Lower lobe of right lung (tissue), 2 donors: ENCODE measurements at regions not wholly inside any gene's neighbourhood (a gene's known extent, or its start where the extent isn't known, plus 50 kb on each side); places are given as distances from the start of the nearest gene placed in this dataset.

Experiments
- ATAC-seq, 2 donors: fragments of 200-7000 bp; cut with Tn5 transposase; one replicate each; pipeline ENCODE4 v1.9.1; 2020 to 2022; ENCODE audit warnings: mild to moderate bottlenecking in 2 of 2, moderate library complexity in 2 of 2
- DNase-seq: peaks from one replicate; pipeline ENCODE4 v3.0.0-alpha.2; 2020
- H3K27ac ChIP-seq: fragments of 200-600 bp; one replicate; pipeline ENCODE4 v1.8.0; 2022
- H3K27me3 ChIP-seq: fragments of 200-600 bp; one replicate; pipeline ENCODE4 v1.8.0; 2022; ENCODE audit warnings: low read depth
- H3K36me3 ChIP-seq: fragments of 200-600 bp; one replicate; pipeline ENCODE4 v1.8.0; 2022; ENCODE audit warnings: mild to moderate bottlenecking
- H3K4me1 ChIP-seq: fragments of 200-600 bp; one replicate; pipeline ENCODE4 v1.8.0; 2022
- H3K4me3 ChIP-seq: fragments of 200-600 bp; one replicate; pipeline ENCODE4 v1.8.0; 2022; ENCODE audit warnings: mild to moderate bottlenecking
- H3K9me3 ChIP-seq: fragments of 200-600 bp; one replicate; pipeline ENCODE4 v1.8.0; 2022
- intact Hi-C: fragments of 100-400 bp; cut with DNase I; formaldehyde crosslinking; loops from one replicate; pipeline ENCODE4 v1.11.0; 2022
- TF ChIP-seq, protein P1 (sequence below): fragments of 200-600 bp; IDR thresholded peaks from one replicate; pipeline ENCODE4 v1.8.0; 2022; ENCODE audit warnings: antibody characterized with exemption, mild to moderate bottlenecking
- donor health status: DM: no; HTN: yes; CAD: no; lungs with severe emphysema.

DNA sequence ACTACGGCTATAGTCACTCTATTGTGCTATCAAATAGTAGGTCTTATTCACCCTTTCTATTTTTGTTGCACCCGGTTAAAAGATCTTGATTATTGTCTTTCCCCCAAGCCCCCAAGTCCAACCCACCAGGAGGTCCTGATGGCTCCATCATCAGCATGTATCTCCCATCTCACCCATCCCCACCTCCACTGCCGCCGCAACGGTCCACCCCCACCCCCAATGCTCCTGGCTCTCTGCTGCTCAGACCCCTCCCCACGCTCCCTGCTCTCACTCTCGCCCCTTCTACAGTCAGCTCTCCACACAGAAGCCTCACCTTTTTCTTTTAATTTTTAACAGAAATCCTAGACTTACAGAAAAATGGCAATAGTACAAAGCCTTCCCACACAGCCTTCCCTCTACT lies 51.5 kb upstream of the SH3PXD2B start:
- Histone ChIP-seq H3K27me3 (peaks cover 4% of the 10 kb centered on the region), H3K4me3 (no peak overlapping the region), H3K4me1 (peaks cover 13% of the 10 kb centered on the region), H3K36me3 (no peaks in the 10 kb centered on the region), H3K9me3 (no peaks in the 10 kb centered on the region), H3K27ac (no peak overlapping the region)
- no peak for DNase-seq
- intact Hi-C loops: no loop called here
- ATAC-seq: no peak
- TF ChIP-seq, protein P1, sequence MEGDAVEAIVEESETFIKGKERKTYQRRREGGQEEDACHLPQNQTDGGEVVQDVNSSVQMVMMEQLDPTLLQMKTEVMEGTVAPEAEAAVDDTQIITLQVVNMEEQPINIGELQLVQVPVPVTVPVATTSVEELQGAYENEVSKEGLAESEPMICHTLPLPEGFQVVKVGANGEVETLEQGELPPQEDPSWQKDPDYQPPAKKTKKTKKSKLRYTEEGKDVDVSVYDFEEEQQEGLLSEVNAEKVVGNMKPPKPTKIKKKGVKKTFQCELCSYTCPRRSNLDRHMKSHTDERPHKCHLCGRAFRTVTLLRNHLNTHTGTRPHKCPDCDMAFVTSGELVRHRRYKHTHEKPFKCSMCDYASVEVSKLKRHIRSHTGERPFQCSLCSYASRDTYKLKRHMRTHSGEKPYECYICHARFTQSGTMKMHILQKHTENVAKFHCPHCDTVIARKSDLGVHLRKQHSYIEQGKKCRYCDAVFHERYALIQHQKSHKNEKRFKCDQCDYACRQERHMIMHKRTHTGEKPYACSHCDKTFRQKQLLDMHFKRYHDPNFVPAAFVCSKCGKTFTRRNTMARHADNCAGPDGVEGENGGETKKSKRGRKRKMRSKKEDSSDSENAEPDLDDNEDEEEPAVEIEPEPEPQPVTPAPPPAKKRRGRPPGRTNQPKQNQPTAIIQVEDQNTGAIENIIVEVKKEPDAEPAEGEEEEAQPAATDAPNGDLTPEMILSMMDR: no peak

DNA sequence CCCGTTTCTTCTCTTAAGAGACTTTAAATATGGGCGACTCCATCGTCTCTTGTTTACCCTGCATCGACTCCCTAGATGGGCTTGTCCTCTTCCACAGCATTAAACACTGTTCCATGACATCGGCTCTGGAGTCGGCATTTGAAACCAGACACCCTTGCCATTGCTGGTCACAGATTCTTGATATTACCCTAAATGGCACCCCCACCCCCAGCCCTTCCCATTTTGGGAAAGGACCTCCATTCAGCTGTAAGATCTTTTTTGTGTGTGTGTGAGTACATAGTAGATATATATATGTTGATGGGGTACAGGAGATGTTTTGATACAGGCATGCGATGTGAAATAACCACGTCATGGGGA lies 51.1 kb upstream of the SH3PXD2B start:
- Histone ChIP-seq H3K27me3 (peaks cover 4% of the 10 kb centered on the region), H3K4me1 (peaks cover 13% of the 10 kb centered on the region), H3K36me3 (no peaks in the 10 kb centered on the region), H3K4me3 (no peak overlapping the region), H3K27ac (no peak overlapping the region), H3K9me3 (no peaks in the 10 kb centered on the region)
- TF ChIP-seq, protein P1: no peak
- no peak for DNase-seq
- no peak for ATAC-seq
- intact Hi-C loops: no loop called here

DNA sequence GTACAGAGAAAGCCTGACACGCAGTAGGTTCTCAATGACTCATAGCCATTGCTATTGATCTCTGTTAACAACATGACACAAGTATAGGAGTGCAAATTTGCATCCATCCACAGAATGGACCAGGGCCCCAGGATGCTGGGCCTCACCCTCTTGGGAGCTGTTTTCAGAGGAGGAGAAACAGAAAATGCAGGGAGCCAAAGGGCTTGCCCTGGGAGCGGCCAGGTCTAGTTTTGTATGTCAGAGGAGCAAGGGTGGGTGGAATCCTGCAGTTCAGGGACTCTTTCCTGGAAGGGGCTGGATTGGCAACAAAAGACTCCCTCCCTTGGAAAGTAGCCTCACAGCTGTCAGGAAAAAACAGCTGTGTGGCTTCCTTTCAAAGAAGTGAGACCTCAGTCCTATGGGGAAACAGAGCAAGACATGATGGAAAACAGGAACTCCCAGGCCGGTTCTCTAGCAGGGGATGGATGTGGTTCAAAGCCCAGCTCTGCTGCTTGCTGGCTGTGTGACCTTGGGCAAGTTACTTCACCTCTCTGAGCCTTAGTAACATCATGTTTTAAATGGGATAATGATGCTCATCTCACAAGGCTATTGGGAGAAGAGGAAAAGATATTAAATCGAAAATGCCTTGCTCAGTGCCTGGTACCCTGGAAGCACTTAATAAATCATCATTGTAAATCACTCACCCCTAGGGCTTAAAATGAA lies 50.5 kb upstream of the SH3PXD2B start:
- DNase-seq (no peak), ATAC-seq (peak in 1 of 2 donors; percentile 29)

DNA sequence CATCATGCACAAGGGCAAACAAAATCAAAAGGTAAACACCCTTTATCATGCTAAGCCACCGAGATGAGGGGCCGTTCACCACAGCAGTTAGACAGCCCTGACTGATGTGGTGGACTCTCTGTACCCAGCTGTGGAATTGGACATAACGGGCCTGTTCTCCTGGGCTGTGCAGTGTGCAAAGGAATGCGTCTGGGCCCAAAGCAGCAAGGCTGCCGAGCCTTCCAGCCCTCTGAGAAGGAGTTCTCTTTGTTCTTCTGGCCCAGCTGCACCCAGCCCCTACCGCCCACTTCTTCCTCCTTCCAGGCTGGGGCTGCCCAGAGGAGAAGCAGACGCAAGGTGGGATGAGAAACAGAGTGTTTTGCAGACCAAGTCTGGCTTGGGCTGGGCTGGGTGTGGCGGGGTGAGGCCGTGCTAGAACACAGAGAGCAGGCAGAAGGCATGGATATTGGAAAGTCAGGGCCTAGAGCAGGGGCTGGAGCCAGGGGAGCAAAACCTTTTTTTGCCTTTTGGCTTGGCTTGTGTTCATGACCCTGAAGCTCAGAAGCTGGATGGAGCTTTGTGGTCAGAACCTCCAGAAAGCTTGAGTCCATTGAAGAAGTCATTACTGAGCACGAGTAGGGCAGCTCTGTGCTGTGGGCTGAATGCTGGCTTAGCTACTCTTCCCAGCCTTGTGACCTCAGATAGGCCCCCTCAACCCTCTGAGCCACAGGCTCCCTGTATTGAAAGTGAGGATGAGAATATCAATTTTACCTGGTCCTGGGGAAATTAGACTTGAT lies 49.8 kb upstream of the SH3PXD2B start:
- intact Hi-C loops: no loop called here
- no peak for DNase-seq

More for the DNA sequence above, 50.5 kb upstream of the SH3PXD2B start:
- H3K9me3 ChIP-seq: no peaks in the 10 kb centered on the region
- intact Hi-C loops: no loop called here
- no peak overlapping the region for H3K4me3 ChIP-seq
- H3K27ac ChIP-seq: peak overlapping the region; percentile 60
- H3K36me3 ChIP-seq: no peaks in the 10 kb centered on the region
- TF ChIP-seq, protein P1: no peak
- peaks cover 4% of the 10 kb centered on the region for H3K27me3 ChIP-seq
- H3K4me1 ChIP-seq: peaks cover 13% of the 10 kb centered on the region

More for the DNA sequence above, 49.8 kb upstream of the SH3PXD2B start:
- peak; percentile 33 to 34 for ATAC-seq
- peaks cover 13% of the 10 kb centered on the region for H3K4me1 ChIP-seq
- H3K9me3 ChIP-seq: no peaks in the 10 kb centered on the region
- H3K4me3 ChIP-seq: no peak overlapping the region
- TF ChIP-seq, protein P1: no peak
- H3K36me3 ChIP-seq: no peaks in the 10 kb centered on the region
- H3K27ac ChIP-seq: peak overlapping the region; percentile 60
- peaks cover 4% of the 10 kb centered on the region for H3K27me3 ChIP-seq
